Activated naive CD8-positive, alpha-beta T cell treated with anti-CD3 and anti-CD28 coated beads, Interleukin-2, amount 50 U/mL, for 24 hours (primary cell): ENCODE measurements at regions not wholly inside any gene's neighbourhood (a gene's known extent, or its start where the extent isn't known, plus 50 kb on each side); places are given as distances from the start of the nearest gene placed in this dataset.

Source experiments
- ATAC-seq: fragments of 150-1000 bp; cut with Tn5 transposase; one replicate; pipeline ENCODE4 v1.10.0; 2021
- DNase-seq: peaks from one replicate; pipeline ENCODE4 v3.0.0; 2021
- H3K27ac Mint-ChIP-seq: one replicate; pipeline ENCODE4 v1.8.0; 2021; ENCODE audit warnings: mild to moderate bottlenecking, mixed read lengths
- H3K27me3 Mint-ChIP-seq: one replicate; pipeline ENCODE4 v1.8.0; 2021; ENCODE audit warnings: mixed read lengths
- H3K36me3 Mint-ChIP-seq: one replicate; pipeline ENCODE4 v1.8.0; 2021; ENCODE audit warnings: low read depth, mixed read lengths
- H3K4me1 Mint-ChIP-seq: one replicate; pipeline ENCODE4 v1.8.0; 2021; ENCODE audit warnings: mixed read lengths
- H3K4me3 Mint-ChIP-seq: one replicate; pipeline ENCODE4 v1.8.0; 2021; ENCODE audit warnings: mild to moderate bottlenecking, moderate library complexity, mixed read lengths
- H3K9me3 Mint-ChIP-seq: one replicate; pipeline ENCODE4 v1.8.0; 2021; ENCODE audit warnings: mixed read lengths

- Mint-ChIP-seq H3K27ac (no peak overlapping the region), H3K9me3 (no peaks in the 10 kb centered on the region), H3K4me1 (no peaks in the 10 kb centered on the region)
These were observed 172.8 kb upstream of the SYNDIG1 start for GRCh38 chr20:24296477-24297261.

GRCh38 chr20:24291014-24291413, 178.4 kb upstream of the SYNDIG1 start:
- H3K4me3 Mint-ChIP-seq: no peak overlapping the region
- H3K27me3 Mint-ChIP-seq: no peaks in the 10 kb centered on the region
- ATAC-seq: peak; percentile 7
- peaks cover 6% of the 10 kb centered on the region for H3K9me3 Mint-ChIP-seq
- no peak for DNase-seq
- peaks cover 24% of the 10 kb centered on the region for H3K4me1 Mint-ChIP-seq
- H3K36me3 Mint-ChIP-seq: no peaks in the 10 kb centered on the region
- H3K27ac Mint-ChIP-seq: no peak overlapping the region

More at GRCh38 chr20:24296477-24297261, 172.8 kb upstream of the SYNDIG1 start:
- H3K36me3 Mint-ChIP-seq: no peaks in the 10 kb centered on the region
- ATAC-seq: no peak
- no peak for DNase-seq
- no peak overlapping the region for H3K4me3 Mint-ChIP-seq
- no peaks in the 10 kb centered on the region for H3K27me3 Mint-ChIP-seq

- ATAC-seq: peak; percentile 46
These were observed 179.5 kb upstream of the SYNDIG1 start for GRCh38 chr20:24289737-24290481.

GRCh38 chr20:24283186-24283585, 186.2 kb upstream of the SYNDIG1 start:
- no peaks in the 10 kb centered on the region for H3K27me3 Mint-ChIP-seq
- no peak overlapping the region for H3K4me3 Mint-ChIP-seq
- ATAC-seq (no peak), DNase-seq (no peak)
- peaks cover 2% of the 10 kb centered on the region for H3K9me3 Mint-ChIP-seq
- H3K36me3 Mint-ChIP-seq: no peaks in the 10 kb centered on the region
- H3K27ac Mint-ChIP-seq: no peak overlapping the region
- peaks cover 1% of the 10 kb centered on the region for H3K4me1 Mint-ChIP-seq

More at GRCh38 chr20:24289737-24290481, 179.5 kb upstream of the SYNDIG1 start:
- Mint-ChIP-seq H3K4me1 (peaks cover 24% of the 10 kb centered on the region), H3K9me3 (peaks cover 6% of the 10 kb centered on the region), H3K27ac (peak overlapping the region; percentile 37), H3K36me3 (no peaks in the 10 kb centered on the region), H3K4me3 (no peak overlapping the region), H3K27me3 (no peaks in the 10 kb centered on the region)
- DNase-seq: peak; percentile 6

GRCh38 chr20:24277196-24277595, 192.2 kb upstream of the SYNDIG1 start:
- Mint-ChIP-seq H3K27ac (no peak overlapping the region), H3K27me3 (no peaks in the 10 kb centered on the region), H3K36me3 (no peaks in the 10 kb centered on the region), H3K9me3 (peaks cover 13% of the 10 kb centered on the region), H3K4me3 (no peak overlapping the region), H3K4me1 (no peaks in the 10 kb centered on the region)
- ATAC-seq (no peak), DNase-seq (no peak)

- ATAC-seq (no peak), DNase-seq (no peak)
- H3K36me3 Mint-ChIP-seq: no peaks in the 10 kb centered on the region
- no peaks in the 10 kb centered on the region for H3K4me1 Mint-ChIP-seq
- no peak overlapping the region for H3K4me3 Mint-ChIP-seq
- H3K9me3 Mint-ChIP-seq: peaks cover 13% of the 10 kb centered on the region
- no peak overlapping the region for H3K27ac Mint-ChIP-seq
- H3K27me3 Mint-ChIP-seq: no peaks in the 10 kb centered on the region
These were observed 193.3 kb upstream of the SYNDIG1 start for GRCh38 chr20:24275946-24276705.

- H3K9me3 Mint-ChIP-seq: peaks cover 13% of the 10 kb centered on the region
- H3K4me3 Mint-ChIP-seq: no peak overlapping the region
- no peaks in the 10 kb centered on the region for H3K4me1 Mint-ChIP-seq
- no peak overlapping the region for H3K27ac Mint-ChIP-seq
- no peaks in the 10 kb centered on the region for H3K36me3 Mint-ChIP-seq
- no peak for DNase-seq
- no peak for ATAC-seq
- no peaks in the 10 kb centered on the region for H3K27me3 Mint-ChIP-seq
These were observed 196.2 kb upstream of the SYNDIG1 start for GRCh38 chr20:24273251-24273650.

- ATAC-seq (no peak), DNase-seq (no peak)
- no peak overlapping the region for H3K4me3 Mint-ChIP-seq
- H3K27me3 Mint-ChIP-seq: peaks cover 4% of the 10 kb centered on the region
- H3K36me3 Mint-ChIP-seq: no peaks in the 10 kb centered on the region
- no peaks in the 10 kb centered on the region for H3K4me1 Mint-ChIP-seq
- no peaks in the 10 kb centered on the region for H3K9me3 Mint-ChIP-seq
- no peak overlapping the region for H3K27ac Mint-ChIP-seq
These were observed 208.1 kb upstream of the SYNDIG1 start for GRCh38 chr20:24261351-24261750.

GRCh38 chr20:24257171-24257570, 212.3 kb upstream of the SYNDIG1 start:
- Mint-ChIP-seq H3K27ac (no peak overlapping the region), H3K27me3 (peaks cover under 1% of the 10 kb centered on the region), H3K36me3 (no peaks in the 10 kb centered on the region), H3K4me1 (no peaks in the 10 kb centered on the region), H3K9me3 (no peaks in the 10 kb centered on the region), H3K4me3 (no peak overlapping the region)
- DNase-seq (no peak), ATAC-seq (no peak)

GRCh38 chr20:24256307-24256706, 213.1 kb upstream of the SYNDIG1 start:
- H3K4me1 Mint-ChIP-seq: no peaks in the 10 kb centered on the region
- no peaks in the 10 kb centered on the region for H3K36me3 Mint-ChIP-seq
- DNase-seq (no peak), ATAC-seq (no peak)
- H3K27ac Mint-ChIP-seq: no peak overlapping the region
- no peak overlapping the region for H3K4me3 Mint-ChIP-seq
- H3K9me3 Mint-ChIP-seq: no peaks in the 10 kb centered on the region
- H3K27me3 Mint-ChIP-seq: no peaks in the 10 kb centered on the region

GRCh38 chr20:24254480-24254879, 214.9 kb upstream of the SYNDIG1 start:
- H3K27me3 Mint-ChIP-seq: no peaks in the 10 kb centered on the region
- no peak for ATAC-seq

GRCh38 chr20:24253321-24253720, 216.1 kb upstream of the SYNDIG1 start:
- no peaks in the 10 kb centered on the region for H3K4me1 Mint-ChIP-seq
- no peak overlapping the region for H3K4me3 Mint-ChIP-seq
- DNase-seq (no peak), ATAC-seq (no peak)
- no peak overlapping the region for H3K27ac Mint-ChIP-seq
- no peaks in the 10 kb centered on the region for H3K9me3 Mint-ChIP-seq
- no peaks in the 10 kb centered on the region for H3K27me3 Mint-ChIP-seq
- no peaks in the 10 kb centered on the region for H3K36me3 Mint-ChIP-seq

More at GRCh38 chr20:24254480-24254879, 214.9 kb upstream of the SYNDIG1 start:
- no peak for DNase-seq
- Mint-ChIP-seq H3K9me3 (no peaks in the 10 kb centered on the region), H3K27ac (no peak overlapping the region), H3K4me1 (no peaks in the 10 kb centered on the region), H3K4me3 (no peak overlapping the region), H3K36me3 (no peaks in the 10 kb centered on the region)

GRCh38 chr20:24245094-24245493, 224.3 kb upstream of the SYNDIG1 start:
- no peak for ATAC-seq
- Mint-ChIP-seq H3K4me3 (no peak overlapping the region), H3K36me3 (no peaks in the 10 kb centered on the region), H3K4me1 (no peaks in the 10 kb centered on the region), H3K9me3 (peaks cover 7% of the 10 kb centered on the region), H3K27ac (no peak overlapping the region), H3K27me3 (peaks cover 12% of the 10 kb centered on the region)
- DNase-seq: no peak

GRCh38 chr20:24242763-24243162, 226.7 kb upstream of the SYNDIG1 start:
- H3K27me3 Mint-ChIP-seq: peaks cover 9% of the 10 kb centered on the region
- ATAC-seq (no peak), DNase-seq (no peak)
- no peaks in the 10 kb centered on the region for H3K4me1 Mint-ChIP-seq
- peaks cover 3% of the 10 kb centered on the region for H3K9me3 Mint-ChIP-seq
- no peak overlapping the region for H3K4me3 Mint-ChIP-seq
- no peaks in the 10 kb centered on the region for H3K36me3 Mint-ChIP-seq
- no peak overlapping the region for H3K27ac Mint-ChIP-seq
